Esophagus muscularis mucosa (tissue), 4 donors: ENCODE measurements at regions not wholly inside any gene's neighbourhood (a gene's known extent, or its start where the extent isn't known, plus 50 kb on each side); places are given as distances from the start of the nearest gene placed in this dataset.

Experiments
- DNase-seq: peaks from one replicate; pipeline ENCODE4 v3.0.0-alpha.2; 2017; ENCODE audit errors: extremely low spot score
- H3K27ac ChIP-seq, 4 donors: fragments of 200-600 bp; sonication (generic); replicated peaks in 1 of 4; 1 replicate in 3 of 4; 2 replicates in 1 of 4; pipeline ENCODE4 v1.5.1; 2016 to 2019; ENCODE audit warnings: mild to moderate bottlenecking in 1 of 4
- H3K27me3 ChIP-seq, 4 donors: fragments of 200-600 bp; sonication (generic); one replicate each; pipeline versions ENCODE4 v1.5.1 to v1.6.0; 2016 to 2019
- H3K36me3 ChIP-seq, 4 donors: fragments of 200-600 bp; sonication (generic); one replicate each; pipeline ENCODE4 v1.5.1; 2016 to 2019
- H3K4me1 ChIP-seq, 4 donors: fragments of 200-600 bp; sonication (generic); one replicate each; pipeline ENCODE4 v1.5.1; 2016 to 2019
- H3K4me3 ChIP-seq, 4 donors: fragments of 200-600 bp; sonication (generic); 1 replicate in 2 of 4; 2 replicates in 2 of 4; pipeline ENCODE4 v1.5.1; 2016 to 2019; ENCODE audit warnings: mild to moderate bottlenecking in 4 of 4, moderate library complexity in 1 of 4
- H3K9me3 ChIP-seq, 4 donors: fragments of 200-600 bp; sonication (generic); 1 replicate in 3 of 4; 2 replicates in 1 of 4; pipeline ENCODE4 v1.5.1; 2016 to 2019
- CTCF ChIP-seq, 3 experiments: fragments of 200-600 bp in 2 of 3; fragments of 450-650 bp in 1 of 3; sonication (generic) in 2 of 3; IDR thresholded peaks; one replicate each; pipeline ENCODE4 v1.5.1; 2017 to 2019; ENCODE audit warnings: antibody characterized with exemption in 3 of 3, mild to moderate bottlenecking in 2 of 3, moderate library complexity in 1 of 3
- EP300 ChIP-seq: sonication (generic); formaldehyde crosslinking; IDR thresholded peaks from one replicate; pipeline ENCODE4 v1.6.1; 2017; ENCODE audit warnings: antibody characterized with exemption
- POLR2A ChIP-seq: fragments of 450-650 bp; IDR thresholded peaks from one replicate; pipeline ENCODE4 v1.6.1; 2017; ENCODE audit warnings: antibody characterized with exemption, moderate library complexity, mild to moderate bottlenecking, low read depth
- POLR2AphosphoS5 ChIP-seq, 2 donors: sonication (generic); formaldehyde crosslinking; IDR thresholded peaks; one replicate each; pipeline ENCODE4 v1.6.1; 2017; ENCODE audit warnings: antibody characterized with exemption in 2 of 2
- whole genome bisulfite sequencing: methylation state at CpG from one replicate; pipeline ENCODE4 v1.1.5; 2018; 5-methylcytosine and 5-hydroxymethylcytosine counted together
- intact Hi-C: fragments of 100-400 bp; cut with DNase I; formaldehyde crosslinking; loops from one replicate; pipeline ENCODE4 v1.15.1; 2023

GRCh38 chr2:48036312-48036711 lies 130.0 kb upstream of the FBXO11 start:
- WGBS, result 96% methylated on average over 2 of the region's 2 CpGs
- TF ChIP-seq EP300 (no peak), POLR2AphosphoS5 (IDR thresholded peaks at IDR 0.05) (no peak), CTCF (IDR thresholded peaks at IDR 0.05) (no peak), POLR2A (no peak)
- no peak for DNase-seq

GRCh38 chr2:48039209-48039990 lies 133.1 kb upstream of the FBXO11 start:
- no peak overlapping the region for H3K27ac ChIP-seq
- 96% methylated on average over 3 of the region's 3 CpGs for WGBS
- intact Hi-C loops, result no loop called here
- H3K9me3 ChIP-seq, result peaks cover 0 to 11% (median 6%) of the 10 kb centered on the region in 4 donors
- TF ChIP-seq EP300, result no peak
- TF ChIP-seq POLR2A, result no peak
- no peak for TF ChIP-seq POLR2AphosphoS5 (IDR thresholded peaks at IDR 0.05)
- no peak for TF ChIP-seq CTCF (IDR thresholded peaks at IDR 0.05)
- H3K4me1 ChIP-seq, result no peaks in the 10 kb centered on the region
- no peaks in the 10 kb centered on the region for H3K36me3 ChIP-seq
- H3K27me3 ChIP-seq, result no peaks in the 10 kb centered on the region
- H3K4me3 ChIP-seq, result no peak overlapping the region
- no peak for DNase-seq

More at GRCh38 chr2:48036312-48036711, 130.0 kb upstream of the FBXO11 start:
- H3K36me3 ChIP-seq, result no peaks in the 10 kb centered on the region
- no peaks in the 10 kb centered on the region for H3K27me3 ChIP-seq
- H3K27ac ChIP-seq, result no peak overlapping the region
- peaks cover 0 to 11% (median 6%) of the 10 kb centered on the region in 4 donors for H3K9me3 ChIP-seq
- no peaks in the 10 kb centered on the region for H3K4me1 ChIP-seq
- H3K4me3 ChIP-seq, result no peak overlapping the region
- intact Hi-C loops, result no loop called here

GRCh38 chr2:48043131-48043700 lies 136.9 kb upstream of the FBXO11 start:
- no peak overlapping the region for H3K27ac ChIP-seq
- H3K4me1 ChIP-seq, result no peaks in the 10 kb centered on the region
- no peaks in the 10 kb centered on the region for H3K36me3 ChIP-seq
- intact Hi-C loops, result no loop called here
- 87% methylated on average over 4 of the region's 4 CpGs for WGBS
- DNase-seq, result no peak
- H3K4me3 ChIP-seq, result no peak overlapping the region
- TF ChIP-seq CTCF (IDR thresholded peaks at IDR 0.05) (no peak), POLR2AphosphoS5 (IDR thresholded peaks at IDR 0.05) (no peak), EP300 (no peak), POLR2A (no peak)
- no peaks in the 10 kb centered on the region for H3K27me3 ChIP-seq
- no peaks in the 10 kb centered on the region for H3K9me3 ChIP-seq

GRCh38 chr2:48043746-48044145 lies 137.4 kb upstream of the FBXO11 start:
- no peak overlapping the region for H3K4me3 ChIP-seq
- intact Hi-C loops, result no loop called here
- no peak for TF ChIP-seq POLR2AphosphoS5 (IDR thresholded peaks at IDR 0.05)
- TF ChIP-seq POLR2A, result no peak
- TF ChIP-seq CTCF (IDR thresholded peaks at IDR 0.05), result no peak
- no peak for TF ChIP-seq EP300
- no peaks in the 10 kb centered on the region for H3K27me3 ChIP-seq
- no peaks in the 10 kb centered on the region for H3K4me1 ChIP-seq
- H3K9me3 ChIP-seq, result no peaks in the 10 kb centered on the region
- DNase-seq, result no peak
- H3K27ac ChIP-seq, result no peak overlapping the region
- H3K36me3 ChIP-seq, result no peaks in the 10 kb centered on the region
- 80% methylated on average over 3 of the region's 3 CpGs for whole genome bisulfite sequencing
